HG02840 (cell line): ENCODE measurements at regions not wholly inside any gene's neighbourhood (a gene's known extent, or its start where the extent isn't known, plus 50 kb on each side); places are given as distances from the start of the nearest gene placed in this dataset.

Experiments used
- ATAC-seq: cut with Tn5 transposase; IDR thresholded peaks from one replicate; pipeline ENCODE4 v1.9.1; 2021; ENCODE audit warnings: mild to moderate bottlenecking, moderate library complexity, moderate number of reproducible peaks; ENCODE audit not compliant: unreplicated experiment, low FRiP score

DNA sequence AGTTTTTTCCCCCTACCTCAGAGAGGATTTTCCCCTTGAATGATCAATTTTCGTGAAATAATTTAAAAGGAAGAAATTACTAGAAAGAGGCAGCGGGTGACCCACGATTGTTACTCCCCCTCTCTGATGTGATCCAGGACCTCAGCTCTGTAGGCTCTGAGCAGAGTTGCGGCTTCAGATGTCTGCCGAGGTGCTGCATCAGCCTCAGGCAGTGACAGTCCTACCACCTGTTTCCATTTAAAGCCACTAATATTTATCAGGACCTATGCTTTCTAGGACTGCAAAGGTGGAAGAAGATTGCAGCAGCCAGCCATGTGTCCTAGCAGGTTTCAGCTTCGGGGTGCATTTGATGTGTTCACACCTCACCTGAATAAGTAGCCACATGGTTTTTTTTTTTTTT, 294.8 kb upstream of the C2CD4B start:
- ATAC-seq = no peak

DNA sequence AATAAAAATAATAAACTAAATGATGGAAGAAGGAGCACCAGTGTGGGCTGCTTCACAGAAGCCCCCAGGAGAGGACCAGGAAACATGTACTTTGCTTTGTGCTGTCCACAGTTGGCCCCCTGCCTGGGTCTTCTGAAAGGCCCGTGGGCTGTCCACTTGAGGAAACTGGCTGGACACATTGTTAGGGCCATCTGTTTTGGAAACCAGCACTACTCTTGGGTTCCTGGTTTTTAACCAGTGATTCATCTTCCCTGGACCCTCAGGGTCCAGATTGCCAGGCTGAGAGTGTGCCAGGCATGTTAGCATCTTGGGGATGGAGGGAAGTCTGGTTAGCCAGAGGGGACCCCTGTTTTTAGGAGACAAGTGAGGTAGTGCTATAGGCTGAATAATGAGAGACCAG, 297.2 kb upstream of the C2CD4B start:
- no peak for ATAC-seq

DNA sequence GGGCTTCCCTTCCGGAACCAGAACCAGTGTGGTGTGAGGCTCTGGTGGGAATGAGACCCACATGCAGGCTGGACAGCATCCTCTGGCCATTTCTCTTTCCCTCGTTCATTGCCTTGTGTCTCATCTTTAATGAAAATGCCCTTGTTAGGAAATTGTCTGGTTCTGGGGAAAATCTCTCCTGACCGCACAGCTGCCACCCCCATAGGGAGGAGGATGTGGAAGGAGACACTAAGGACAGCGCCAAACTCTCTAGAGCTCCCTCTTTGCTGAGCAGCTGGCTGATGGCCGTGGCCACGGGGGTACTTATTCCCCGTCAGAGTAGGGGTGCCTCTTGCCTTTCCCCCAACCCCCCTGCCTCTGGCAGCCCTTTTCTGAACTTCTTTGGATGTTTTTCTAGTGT, 297.6 kb upstream of the C2CD4B start:
- no peak for ATAC-seq

DNA sequence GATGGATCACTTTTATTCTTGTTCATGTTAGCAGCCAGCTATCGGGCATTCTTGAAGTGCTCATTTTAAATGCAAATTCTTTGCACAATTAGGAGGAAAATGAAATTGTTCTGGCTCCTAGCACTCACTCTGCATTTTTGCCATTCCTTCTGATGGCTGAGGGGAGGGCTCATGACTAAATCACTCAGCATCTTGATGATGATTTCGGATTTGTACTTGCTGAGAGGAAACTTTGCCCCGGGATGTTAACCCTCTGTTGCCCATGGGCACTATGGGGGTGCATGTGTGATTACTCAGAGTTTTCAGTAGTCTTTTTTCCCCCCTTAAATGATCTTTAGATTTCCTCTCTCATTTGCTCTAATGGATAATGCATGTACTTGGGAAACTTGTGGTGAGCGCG, 299.6 kb upstream of the C2CD4B start:
- no peak for ATAC-seq

DNA sequence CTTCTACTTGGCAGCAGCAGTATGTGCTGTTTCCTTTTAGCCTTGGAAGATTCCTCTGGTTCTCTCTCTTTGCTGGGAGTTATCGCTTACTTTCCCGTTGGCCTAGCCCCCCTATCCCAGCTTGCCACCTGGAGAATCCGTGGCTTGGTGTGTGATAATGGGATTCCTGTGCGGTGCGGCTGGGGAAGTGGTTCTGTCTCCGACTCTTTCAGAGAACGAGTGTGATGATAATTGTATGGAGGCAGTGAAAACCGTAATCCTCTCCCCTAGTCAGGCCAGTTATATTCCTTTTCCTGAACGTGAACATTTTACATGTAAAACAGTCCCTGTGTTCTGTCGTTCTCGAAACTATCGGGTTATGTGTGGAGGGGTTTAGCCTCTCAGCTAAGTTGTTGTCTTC, 300.1 kb upstream of the C2CD4B start:
- no peak for ATAC-seq

DNA sequence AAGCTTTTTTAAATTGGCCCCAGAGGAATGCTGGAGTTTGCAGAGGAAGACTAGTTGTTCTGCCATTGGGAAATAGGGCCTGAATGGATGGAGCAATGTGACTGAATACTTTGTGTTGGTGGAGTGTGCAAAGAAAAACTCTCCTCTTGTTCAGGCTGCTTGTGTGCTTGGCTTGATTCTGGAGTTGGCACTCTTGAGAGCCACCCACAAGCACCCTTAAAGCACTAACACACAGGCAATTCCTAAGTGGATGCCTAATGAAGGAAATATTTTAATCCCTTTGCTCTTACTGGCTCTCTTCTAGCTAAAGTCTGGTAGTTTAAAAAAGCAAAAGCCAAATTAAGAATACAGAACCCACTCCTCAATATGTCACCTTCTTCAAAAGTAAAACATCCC, 304.4 kb upstream of the C2CD4B start:
- ATAC-seq = no peak

DNA sequence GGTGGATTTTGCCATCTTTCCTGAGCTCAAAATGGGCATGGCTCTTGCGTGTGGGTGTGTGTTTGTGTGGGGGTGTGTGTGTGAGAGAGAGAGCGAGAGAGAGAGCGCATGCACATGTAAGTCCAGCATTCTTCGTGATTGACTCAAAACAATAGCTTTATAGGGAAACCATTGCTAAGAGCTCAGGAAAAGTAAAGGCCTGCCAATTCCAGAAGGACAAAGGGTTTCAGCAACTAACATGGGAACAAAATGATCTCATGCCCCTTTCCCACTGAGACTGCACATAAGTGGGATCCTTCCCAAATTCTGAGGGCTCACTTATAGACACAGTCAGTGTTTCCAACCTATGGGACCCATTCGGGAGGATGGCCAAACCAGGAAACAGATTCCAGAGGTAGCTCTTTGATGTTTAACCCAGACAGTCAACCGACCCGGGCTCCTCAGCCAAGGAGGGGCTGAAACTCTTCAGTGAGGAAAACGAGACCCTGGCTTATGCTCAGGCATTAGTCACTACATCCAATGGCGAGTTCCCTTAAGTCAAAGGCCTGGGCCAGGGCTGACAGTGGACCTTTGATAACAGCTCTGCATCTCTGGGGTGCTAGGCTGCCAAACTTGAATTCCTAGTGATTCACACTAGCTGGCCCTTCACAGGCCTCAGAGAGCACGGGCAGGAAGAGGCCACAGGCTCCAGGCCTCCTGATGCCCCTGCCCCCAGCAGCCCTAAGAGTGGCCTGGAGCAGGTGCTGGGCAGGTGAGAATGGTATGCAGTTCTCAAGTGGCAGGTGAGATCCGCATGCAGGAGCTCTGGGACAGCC, 305.0 kb upstream of the C2CD4B start:
- no peak for ATAC-seq

GRCh38 chr15:62472616-62473299, 307.7 kb upstream of the C2CD4B start:
- no peak for ATAC-seq

DNA sequence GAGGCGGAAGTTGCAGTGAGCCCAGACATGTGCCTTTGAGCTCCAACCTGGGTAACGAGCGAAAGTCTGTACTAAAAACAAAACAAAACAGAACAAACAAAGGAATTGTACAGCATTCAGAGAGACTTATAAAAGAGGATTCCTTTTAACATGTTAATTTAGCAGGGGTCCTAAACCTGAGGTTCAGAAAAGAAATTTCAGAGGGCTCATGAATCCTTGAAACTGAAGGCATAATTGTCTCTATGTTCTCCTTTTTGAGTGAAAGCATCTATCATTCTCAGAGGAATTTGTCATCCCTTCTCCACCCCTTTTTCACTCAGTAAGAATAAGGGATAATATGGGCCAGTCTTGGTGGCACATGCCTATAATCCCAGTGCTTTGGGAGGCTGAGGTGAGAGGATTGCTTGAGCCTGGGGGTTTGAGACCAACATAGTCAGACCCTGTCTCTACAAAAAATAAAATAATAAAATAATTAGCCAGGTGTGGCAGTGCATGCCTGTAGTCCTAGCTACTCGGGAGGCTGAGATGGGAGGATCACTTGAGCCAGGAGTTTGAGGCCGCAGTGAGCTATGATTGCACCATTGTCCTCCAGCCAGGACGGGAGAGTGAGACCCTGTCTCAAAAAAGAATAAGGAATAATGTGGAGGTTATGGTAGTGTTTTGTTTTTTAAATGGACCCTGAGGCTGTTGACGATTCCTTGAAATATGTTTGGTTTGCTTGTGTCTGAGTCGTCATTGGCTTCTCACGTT, 309.1 kb upstream of the C2CD4B start:
- ATAC-seq = no peak

DNA sequence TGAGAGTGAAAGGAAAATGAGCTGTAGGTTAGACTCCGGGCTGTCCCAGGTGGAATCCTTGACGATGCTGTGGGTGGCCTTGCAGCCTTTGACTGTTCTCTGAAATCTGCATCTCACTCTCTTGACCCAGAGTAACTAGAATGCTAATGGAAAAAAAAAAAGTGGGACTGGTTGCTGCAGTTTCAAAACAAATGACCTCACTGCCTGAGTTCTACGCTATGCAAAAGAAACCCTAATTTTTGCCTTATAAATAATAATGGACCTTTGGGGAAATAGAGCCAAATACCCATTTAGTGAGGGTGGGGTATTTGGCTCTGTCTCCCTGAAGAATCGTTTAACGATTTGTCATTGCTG, 309.7 kb upstream of the C2CD4B start:
- ATAC-seq = no peak

GRCh38 chr15:62475591-62475990, 310.5 kb upstream of the C2CD4B start:
- no peak for ATAC-seq

GRCh38 chr15:62476163-62476562, 311.1 kb upstream of the C2CD4B start:
- ATAC-seq = no peak

DNA sequence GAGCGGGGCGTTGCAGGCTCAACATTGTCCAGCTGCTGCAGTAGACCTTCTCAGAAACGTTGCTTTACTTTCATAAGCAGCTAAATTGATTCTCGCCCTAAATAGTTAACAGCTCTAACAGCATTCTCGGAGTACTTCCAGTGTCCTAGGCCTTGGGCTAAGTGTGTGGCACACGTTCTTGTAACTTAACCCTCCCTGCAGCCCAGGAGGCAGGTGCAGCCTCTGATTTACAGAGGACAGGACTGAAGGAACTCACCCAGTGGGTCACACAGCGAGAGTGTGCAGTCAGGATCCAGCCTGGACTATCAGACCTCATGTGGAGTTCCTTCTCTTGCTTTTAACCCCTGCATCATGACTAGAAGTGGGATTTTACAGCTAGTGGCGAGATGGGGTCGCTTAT, 312.8 kb upstream of the C2CD4B start:
- no peak for ATAC-seq

DNA sequence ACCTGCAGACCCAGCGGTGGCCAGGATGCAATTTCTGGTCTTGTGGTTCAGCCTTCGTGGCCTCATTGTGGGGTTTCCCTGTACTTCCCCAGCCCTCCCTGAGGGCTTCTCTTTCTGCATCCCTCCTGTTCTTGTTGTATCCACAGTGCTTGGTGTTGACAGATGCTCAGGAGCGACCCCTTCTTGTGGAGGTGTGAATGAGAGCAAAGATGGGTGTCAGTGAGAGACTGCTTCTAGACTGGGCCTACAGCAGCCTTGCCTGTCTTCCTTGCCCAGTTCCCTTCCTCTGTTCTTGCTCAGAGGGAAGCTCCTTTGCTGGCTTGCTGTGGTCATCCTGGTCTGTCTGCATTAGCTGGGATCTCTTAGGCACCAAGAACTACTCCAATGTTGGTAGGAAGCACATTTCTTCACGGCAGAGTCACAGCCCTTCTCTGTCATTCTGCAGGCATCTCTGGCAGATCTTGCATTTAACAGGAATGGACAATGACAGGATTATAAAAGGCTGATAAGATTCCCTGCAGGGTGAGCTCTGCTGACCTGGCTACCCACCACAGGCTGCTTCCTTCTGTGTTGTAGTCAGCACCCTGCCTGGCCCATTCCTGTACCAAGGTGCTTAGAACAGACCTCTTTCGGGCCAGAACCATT, 317.8 kb upstream of the C2CD4B start:
- peak; percentile 54 for ATAC-seq

DNA sequence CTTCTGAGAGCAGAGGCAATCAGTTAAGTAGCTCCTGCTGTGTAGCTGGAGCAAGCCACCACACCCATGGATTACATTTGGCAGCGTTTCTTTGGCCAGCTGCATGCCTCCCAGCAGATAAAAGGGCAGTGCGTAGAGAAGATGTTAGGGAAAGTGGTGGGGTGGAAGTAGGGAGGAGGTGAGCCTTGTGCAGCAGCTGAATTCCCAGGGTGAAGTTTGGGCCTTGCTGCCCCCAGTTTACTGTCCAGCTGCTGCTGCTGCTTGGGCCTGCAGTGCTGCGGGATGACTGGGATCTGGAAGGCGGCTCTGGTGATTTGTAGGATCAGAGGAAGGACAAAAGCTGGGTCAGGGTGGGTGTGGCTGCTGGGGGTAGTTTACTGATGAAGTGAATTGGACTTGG, 318.7 kb upstream of the C2CD4B start:
- ATAC-seq = no peak

DNA sequence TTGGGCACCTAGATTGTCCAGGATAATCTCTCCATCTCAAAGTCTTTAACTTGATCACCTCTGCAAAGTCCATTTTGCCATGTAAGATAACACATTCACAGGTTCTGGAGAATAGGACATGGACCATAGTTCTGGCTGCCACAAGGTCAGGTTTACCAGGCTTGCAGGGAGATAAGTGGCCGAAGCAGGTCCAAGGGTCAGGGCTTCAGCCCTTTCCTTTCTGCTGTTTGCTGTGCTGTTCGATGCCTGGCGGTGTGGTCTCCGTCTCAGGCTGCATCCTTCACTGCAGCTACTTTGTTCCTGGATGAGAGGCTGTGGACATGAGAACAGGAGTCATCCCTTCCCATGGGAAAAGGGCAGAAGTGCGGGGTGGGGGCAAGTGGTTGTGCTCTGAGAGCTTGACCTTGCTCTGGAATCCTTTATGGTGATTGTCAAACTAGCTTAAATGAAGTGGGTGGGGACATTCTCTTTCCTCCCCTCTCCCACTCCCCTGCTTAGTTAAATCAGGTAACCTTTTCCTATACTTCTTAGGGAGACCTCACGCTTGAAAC, 320.2 kb upstream of the C2CD4B start:
- no peak for ATAC-seq

GRCh38 chr15:62486041-62486440, 321.0 kb upstream of the C2CD4B start:
- no peak for ATAC-seq

- no peak for ATAC-seq
Measured at GRCh38 chr15:62488387-62488786, 323.3 kb upstream of the C2CD4B start.

GRCh38 chr15:62491642-62492041, 326.6 kb upstream of the C2CD4B start:
- ATAC-seq = no peak

DNA sequence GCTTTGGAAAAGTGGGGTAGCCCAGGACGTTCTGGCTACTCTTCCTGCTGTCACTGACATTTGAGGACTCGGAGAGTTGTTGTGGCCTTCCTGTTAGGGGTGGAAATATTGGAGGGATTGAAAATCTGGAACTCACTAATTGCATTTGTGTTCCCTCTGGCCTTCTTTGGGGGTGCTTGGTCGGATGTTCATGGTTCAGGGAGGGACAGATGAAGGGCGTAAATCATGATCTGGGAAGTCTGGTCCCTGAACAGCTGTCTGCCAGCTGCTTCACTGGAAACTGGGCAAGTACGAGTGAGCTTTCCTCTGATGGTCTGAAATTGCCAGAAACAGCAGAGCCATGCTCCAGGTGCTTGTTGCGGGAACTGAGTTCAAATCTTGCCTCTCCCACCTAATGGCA, 327.8 kb upstream of the C2CD4B start:
- ATAC-seq = no peak

GRCh38 chr15:62494197-62494596, 329.1 kb upstream of the C2CD4B start:
- ATAC-seq = no peak
